Upper lobe of left lung (tissue), 4 donors: ENCODE measurements at regions not wholly inside any gene's neighbourhood (a gene's known extent, or its start where the extent isn't known, plus 50 kb on each side); places are given as distances from the start of the nearest gene placed in this dataset.

ENCODE experiments used
- EP300 ChIP-seq, 4 donors: sonication (generic); formaldehyde crosslinking; IDR thresholded peaks; one replicate each; pipeline ENCODE4 v1.5.1; 2017; ENCODE audit warnings: antibody characterized with exemption in 4 of 4, control low read depth in 2 of 4
- POLR2A ChIP-seq, 4 donors: fragments of 450-650 bp; IDR thresholded peaks; one replicate each; pipeline ENCODE4 v1.5.1; 2016 to 2017; ENCODE audit warnings: antibody characterized with exemption in 4 of 4, mild to moderate bottlenecking in 2 of 4
- TF ChIP-seq, protein P1 (sequence below), 6 experiments: fragments of 450-650 bp in 4 of 6; fragments of 200-600 bp in 2 of 6; sonication (generic) in 2 of 6; IDR thresholded peaks; one replicate each; pipeline ENCODE4 v1.5.1; 2016 to 2019; ENCODE audit warnings: antibody characterized with exemption in 6 of 6

DNA sequence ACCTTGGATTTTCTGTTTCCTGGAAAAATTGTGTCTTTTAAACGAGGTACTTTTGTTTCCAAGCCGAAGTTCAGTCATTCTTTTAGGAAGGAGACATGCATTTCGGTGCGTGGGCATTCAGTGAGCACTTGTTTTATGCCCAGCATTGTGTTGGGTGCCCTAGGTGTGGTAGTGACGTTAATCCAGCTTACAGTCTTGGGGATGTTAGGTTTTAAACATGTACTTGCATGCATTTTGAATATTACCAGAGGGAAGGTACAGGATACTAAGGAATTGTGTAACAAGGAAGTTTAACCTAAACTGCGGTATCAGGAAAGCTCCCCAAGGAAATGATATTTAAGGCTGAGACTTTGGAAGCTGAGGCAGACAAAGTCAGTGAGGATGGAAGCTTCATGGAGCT is 66.3 kb downstream of the ARHGAP35 start:
- TF ChIP-seq, protein P1, sequence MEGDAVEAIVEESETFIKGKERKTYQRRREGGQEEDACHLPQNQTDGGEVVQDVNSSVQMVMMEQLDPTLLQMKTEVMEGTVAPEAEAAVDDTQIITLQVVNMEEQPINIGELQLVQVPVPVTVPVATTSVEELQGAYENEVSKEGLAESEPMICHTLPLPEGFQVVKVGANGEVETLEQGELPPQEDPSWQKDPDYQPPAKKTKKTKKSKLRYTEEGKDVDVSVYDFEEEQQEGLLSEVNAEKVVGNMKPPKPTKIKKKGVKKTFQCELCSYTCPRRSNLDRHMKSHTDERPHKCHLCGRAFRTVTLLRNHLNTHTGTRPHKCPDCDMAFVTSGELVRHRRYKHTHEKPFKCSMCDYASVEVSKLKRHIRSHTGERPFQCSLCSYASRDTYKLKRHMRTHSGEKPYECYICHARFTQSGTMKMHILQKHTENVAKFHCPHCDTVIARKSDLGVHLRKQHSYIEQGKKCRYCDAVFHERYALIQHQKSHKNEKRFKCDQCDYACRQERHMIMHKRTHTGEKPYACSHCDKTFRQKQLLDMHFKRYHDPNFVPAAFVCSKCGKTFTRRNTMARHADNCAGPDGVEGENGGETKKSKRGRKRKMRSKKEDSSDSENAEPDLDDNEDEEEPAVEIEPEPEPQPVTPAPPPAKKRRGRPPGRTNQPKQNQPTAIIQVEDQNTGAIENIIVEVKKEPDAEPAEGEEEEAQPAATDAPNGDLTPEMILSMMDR (IDR thresholded peaks at IDR 0.05), result no peak
- no peak for TF ChIP-seq EP300 (IDR thresholded peaks at IDR 0.05)
- no peak for TF ChIP-seq POLR2A (IDR thresholded peaks at IDR 0.05)
